Activated CD4-positive, alpha-beta T cell treated with anti-CD3 and anti-CD28 coated beads, Interleukin-10, Interleukin-2, amounts not matched to agents 100 ng/mL and 50 ng/mL, durations not matched to agents 16 hours and 8 hours (primary cell): ENCODE measurements at regions not wholly inside any gene's neighbourhood (a gene's known extent, or its start where the extent isn't known, plus 50 kb on each side); places are given as distances from the start of the nearest gene placed in this dataset.

ENCODE experiments used
- DNase-seq: peaks from one replicate; pipeline ENCODE4 v3.0.0-alpha.2; 2020

DNA sequence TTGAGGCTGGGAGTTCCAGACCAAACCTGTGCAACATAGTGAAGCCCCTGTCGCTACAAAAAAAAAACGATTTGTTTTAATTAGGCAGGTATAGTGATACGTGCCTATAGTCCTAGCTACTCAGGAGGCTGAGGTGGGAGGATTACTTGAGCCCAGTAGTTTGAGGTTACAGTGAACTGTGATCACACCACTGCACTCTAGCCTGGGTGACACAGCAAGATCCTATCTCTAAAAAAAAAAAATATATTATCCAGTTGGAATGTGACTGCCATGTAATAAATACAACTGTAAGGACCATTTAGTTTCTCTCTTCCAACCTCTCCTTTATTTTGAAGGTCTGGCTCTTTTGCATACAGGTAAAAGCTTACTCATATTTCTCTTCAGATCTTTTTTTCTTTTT, 571.5 kb downstream of the UTRN start:
- no peak for DNase-seq

DNA sequence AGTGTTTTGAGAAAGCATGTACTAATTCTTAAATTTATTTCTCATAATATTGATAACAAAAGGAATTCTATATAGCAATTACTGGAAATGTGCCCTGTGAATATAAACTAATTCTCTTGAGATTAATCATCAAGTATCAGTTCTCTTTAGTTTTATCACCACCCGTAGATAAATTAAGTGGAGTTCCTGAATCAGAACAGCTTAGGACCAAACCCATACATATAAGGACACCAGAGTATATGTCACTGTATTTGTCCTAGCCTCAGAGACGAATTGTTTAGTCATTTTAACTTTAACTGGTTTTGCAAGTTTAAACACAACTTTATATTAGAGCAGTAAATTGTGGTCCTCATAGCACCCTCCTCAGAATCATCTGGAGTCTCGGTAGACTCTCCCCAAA, 572.0 kb downstream of the UTRN start:
- DNase-seq = no peak

DNA sequence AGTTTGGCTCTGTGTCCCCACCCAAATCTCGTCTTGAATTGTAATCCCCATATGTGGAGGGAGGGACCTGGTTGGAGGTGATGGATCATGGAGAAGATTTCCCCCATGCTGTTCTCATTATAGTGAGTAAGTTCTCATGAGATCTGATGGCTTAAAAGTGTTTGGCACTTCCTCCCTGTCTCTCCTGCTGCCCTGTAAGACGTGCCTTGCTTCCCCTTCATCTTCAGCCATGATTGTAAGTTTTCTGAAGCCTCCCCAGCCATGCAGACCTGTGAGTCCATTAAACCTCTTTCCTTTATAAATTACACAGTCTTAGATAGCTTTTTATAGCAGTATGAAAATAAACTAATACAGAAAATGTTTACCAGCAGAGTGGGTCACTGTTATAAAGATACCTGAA, 577.6 kb downstream of the UTRN start:
- no peak for DNase-seq

DNA sequence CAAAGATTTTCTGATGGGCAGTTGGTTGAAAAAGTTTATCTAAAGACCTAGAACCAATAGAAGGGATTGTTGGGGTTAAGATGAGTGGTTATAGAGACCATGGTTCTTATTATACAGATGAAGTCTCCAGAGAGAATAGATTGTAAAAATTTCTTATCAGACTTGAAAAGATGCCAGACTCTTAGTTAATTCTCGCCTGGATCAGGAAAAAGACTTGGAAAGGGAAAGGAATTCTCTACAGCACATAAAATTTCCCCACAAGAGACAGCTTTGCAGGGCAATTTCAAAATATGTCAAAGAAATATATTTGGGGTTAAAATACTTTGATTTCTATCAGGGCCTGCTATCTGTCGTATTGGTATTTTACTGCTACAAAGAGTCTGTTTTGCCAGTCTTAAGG, 582.6 kb downstream of the UTRN start:
- no peak for DNase-seq

DNA sequence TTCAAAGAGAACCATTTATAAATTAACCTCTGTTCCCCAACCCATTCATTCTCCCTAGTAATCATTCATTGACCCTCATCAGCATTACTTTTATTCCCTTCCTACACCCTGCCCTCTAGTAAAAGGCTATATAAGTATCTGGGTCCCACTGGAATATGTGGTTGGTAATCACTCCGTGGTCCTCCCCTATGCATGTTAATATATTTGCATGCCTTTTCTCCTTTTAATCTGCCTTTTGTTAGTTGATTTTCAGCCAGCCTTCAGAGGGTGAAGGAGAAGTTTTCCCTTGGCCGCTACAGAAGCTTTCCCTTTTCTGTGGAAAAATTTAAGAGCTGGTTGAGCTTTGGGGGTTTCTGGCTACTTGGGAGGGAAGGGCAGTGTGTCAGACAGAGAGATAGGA, 585.6 kb downstream of the UTRN start:
- DNase-seq = no peak

DNA sequence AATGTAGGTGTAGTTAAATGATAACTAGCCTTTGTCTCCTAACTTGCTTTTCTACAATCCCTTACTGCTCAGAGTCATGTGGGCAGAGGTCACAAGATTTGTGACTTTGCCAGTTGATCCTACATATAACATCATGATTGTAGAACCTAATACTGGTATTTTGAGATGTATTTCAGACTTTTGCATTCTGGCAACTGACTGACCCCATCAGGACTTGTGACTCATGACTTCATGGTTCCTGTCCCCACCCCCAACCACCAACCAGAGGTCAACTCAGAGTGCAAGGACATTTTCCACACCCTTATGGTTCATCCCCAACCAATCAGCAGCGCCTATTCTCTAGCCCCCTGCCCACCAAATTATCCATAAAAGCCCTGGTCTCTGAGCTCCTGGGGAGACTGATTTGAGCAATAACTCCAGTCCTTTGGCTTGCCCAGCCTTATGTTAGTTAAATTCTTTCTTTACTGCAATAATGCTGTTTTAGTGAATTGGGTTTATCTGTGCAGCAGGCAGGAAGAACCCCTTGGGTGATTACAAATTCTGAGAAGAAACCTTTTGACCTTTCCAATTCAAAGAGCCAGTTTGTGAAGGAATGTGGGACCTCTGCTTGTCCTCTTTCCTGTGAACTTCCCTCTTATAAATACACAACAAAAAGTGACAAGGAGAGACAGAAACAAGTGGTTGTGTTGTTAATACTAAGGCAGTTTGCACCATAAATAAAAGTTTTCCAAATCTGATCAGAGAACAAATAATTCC, 588.7 kb downstream of the UTRN start:
- DNase-seq = no peak

DNA sequence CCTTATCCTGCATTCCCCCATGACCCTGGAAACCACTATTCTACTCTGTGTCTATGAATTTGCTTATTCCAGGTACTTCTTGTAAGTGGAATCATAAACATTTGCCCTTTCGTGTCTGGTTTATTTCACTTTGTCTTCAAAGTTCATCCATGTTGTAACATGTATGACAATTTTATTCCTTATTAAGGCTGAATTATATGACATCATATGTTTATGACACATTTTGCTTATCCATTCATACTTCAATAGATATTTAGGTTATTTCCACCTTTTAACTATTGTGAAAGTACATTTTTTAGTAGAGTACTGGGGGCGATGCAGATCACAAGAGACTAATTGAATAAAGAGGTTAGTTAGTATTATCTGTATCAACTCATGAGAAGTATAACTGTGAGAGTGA, 591.6 kb downstream of the UTRN start:
- DNase-seq = no peak

DNA sequence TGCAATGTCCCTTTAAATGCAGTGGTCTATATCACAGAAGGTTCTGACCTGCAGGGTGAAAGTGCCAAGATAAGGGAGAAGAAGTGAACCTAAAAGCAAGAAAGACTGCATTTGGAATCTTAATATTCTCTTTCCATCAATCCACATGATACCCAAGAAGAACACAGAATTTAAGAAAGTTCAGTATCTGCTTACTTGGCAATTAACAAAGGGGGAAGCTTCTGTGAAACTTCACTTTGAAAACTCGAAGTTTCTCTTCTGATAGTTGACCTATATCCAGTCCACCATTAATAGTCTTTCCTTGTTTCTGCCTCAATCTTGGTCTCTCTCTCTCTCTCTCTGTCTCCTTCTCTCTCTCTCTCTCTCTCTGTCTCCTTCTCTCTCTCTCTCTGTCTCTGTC, 592.0 kb downstream of the UTRN start:
- DNase-seq = no peak

DNA sequence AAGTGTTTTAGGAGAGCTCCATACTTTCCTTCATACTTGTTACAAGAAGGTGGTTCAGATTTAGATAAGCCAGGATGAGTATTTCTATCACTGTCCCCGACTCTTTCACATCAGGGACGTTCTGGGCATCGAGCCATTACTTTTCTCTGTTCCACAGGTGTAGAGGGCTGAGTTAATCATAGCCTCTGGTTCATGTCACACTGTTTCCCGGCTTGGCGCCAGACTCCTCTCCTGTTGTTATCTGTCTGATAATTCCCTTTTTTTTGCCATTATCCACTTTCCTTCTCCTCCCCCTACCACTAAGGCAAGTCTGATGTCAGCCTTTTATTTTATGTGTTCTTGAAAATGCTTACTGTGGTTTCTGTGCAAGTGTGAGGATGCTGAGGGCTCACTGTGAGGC, 593.4 kb downstream of the UTRN start:
- no peak for DNase-seq

DNA sequence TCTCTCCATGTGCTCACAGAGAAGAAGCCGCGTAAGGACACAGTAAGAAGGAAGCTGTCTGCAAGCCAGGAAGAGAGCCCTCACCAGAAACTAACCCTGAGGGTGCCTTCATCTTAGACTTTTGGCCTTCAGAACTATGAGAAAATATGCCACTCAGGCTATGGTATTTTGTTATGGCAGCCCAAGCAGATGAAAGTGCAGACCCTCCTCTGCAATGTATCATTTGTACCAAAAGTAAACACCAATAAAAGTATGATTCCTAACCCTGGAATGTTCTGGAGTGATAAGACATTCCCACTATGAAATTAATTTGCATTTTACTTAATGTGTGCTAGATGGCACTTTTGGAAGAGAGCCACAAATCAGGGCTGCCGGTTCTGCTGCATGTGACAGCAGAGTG, 594.3 kb downstream of the UTRN start:
- no peak for DNase-seq

DNA sequence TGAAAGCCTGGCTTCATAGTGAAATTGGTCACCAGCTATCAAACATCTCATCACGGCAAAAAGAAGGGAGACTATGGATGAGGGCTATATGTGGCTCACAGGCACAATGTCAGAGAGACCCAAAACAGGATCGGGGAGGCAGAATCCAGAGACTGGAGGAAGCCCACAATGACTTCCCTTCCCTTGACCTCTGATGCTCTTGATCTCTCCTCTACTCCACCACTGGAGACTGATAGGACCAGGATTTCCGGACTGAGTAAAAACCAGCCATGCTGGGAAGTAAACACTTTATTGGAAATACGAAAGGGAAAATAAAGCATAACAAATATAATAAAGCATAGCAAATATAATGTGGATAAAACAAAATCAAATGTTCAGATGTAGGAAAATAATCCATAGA, 597.3 kb downstream of the UTRN start:
- no peak for DNase-seq

DNA sequence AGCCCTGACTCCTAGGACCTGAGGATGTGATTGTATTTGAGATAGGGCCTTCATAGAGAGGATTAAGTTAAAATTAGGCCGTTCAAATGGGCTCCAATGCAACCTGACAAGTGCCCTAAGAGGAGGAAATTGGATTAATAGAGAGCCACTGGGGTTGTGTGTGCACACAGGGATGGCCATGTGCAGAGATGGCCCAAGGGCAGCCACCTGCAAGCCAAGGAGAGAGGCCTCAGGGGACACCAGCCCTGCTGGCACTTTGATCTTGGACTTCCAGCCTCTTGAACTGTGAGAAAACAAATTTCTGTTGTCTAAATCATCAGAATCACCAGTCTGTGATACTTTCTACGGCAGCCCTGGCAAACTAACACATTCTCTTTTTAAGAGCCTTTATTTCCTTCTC, 598.8 kb downstream of the UTRN start:
- no peak for DNase-seq

DNA sequence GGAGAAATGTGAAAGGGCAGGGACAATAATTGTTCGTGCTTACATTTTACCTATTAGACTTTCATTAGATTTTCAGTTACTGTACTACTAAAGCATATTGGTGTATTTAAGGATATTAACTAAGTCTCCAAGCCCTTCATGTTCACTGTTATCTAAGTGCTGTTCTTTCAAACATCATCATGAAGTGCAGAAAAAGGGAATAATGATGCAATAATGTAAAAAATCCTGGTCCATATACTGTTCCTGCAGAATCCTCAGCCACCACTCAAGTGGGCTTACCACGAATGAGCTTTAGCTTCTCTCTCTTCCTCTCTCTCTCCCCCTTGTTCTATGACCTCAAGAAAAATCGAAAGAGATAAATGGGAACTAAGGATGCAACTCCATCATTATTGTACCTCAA, 600.7 kb downstream of the UTRN start:
- no peak for DNase-seq

DNA sequence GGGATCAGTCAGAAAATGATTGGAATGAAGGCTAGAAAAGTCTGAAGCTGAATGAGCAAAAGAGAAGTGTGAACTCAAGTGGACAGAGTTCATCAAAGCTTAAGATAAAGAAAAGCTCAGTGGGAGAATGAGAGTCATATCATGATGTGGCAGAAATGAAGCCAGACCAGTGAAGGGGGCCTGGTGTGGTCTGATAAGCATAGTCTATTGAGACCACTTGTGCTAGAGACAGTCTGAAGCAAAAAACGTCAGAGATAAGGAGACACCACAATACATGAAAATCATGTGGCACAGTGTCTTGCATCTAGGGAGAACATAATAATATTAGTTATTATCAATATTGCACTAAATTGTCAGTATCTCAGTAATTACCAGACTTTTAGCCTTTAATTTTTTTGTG, 601.5 kb downstream of the UTRN start:
- no peak for DNase-seq

DNA sequence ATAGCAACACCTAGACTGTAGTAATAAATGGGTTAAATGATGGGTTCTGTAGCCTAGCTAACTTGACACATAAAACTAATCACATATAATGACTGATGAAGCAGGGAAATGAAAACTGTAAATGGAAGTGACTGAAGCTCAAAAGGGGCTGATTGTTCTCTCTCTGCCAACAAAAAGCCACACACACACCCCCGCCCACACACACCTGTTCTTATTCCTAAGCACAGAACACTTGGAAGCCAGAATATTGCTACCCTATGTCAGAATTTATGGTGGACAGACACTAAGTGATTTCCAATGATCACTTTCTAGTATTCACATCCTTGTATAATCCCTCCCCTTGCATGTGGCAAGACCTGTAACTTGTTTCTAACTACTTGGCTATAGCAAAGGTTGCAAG, 603.5 kb downstream of the UTRN start:
- DNase-seq = no peak

DNA sequence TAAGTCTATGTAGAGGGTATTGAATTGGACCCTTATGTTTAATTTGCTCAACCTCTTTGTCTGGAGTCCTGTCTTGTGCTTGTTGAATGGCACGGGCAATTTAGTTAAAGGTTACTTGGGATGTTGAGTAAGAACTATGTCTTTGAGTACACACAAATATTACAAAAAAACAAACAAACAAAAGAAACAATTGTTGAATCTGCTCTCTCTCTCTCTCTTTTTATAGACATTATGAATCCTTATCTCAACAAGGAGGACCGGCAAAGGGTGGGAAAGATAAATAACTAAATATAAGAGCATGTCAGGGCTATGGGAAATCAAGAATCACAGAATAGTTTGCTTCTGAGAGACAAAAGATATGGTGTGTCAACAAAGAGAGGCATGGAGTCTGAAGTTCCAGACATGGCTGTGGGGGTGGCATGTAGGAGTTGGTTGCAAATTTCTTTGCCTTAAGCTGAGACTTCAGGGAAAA, 608.6 kb downstream of the UTRN start:
- DNase-seq = no peak

DNA sequence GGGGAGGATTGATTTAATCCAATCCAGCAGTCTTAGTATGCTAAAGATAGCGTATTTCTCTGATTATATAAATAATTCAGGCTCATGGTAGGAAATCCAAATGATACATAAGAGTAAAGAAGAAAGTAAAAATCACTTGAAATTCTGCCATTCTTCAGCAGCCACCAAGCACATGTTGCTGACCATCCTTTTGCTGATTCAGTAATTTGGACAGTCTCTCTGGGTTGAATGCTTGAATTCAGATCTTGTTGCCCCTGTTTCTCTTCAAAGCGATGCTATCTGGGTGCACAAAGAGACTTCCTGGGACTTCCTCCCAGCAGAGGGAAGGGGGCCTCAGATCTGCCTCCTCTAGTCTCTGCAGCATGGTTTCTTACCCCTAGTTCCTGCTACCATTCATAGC, 609.1 kb downstream of the UTRN start:
- DNase-seq = no peak

DNA sequence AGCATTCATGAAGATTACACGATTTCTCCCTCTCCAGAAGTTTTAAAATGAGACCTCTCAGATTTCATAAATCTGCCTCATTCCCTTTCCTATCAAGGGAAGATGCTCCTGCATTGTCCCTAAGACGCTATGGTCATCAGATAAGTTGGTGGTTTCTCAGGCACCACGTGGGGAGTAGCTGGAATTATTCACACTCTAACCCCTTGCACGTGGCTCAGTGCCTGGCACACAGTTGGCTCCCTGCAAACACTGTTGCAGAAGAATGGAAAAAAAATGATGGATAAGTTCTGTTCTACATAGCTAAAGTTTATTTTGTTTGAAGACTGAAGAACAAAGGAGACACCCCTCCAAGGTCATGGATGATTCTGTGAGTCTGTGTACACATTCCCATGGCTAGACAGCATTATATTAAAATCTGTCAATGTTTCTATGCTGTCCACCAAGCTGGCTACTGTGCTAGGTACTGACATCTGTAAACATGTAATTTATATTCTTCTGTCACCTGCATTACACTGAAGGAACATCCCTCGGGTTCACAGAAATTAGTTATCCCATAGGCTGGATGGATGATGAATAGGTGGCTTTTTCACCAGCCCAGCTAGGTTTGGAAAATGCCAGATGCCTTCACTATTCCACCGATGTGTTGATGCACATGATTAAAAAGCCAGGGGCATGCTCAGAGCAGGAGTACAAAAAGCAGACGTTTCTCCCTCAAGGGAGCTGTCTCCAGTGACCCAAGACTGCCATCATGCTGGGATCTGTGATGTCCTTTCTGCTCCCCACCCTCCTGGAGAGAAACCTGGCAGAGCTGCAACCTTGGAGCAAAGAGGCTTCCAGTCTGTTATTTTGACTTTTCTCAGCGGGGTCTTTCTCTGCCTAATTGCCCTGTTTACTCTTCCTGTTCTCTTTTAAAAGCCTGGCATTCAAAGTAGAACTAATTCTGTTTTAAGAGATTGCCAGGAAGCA, 610.5 kb downstream of the UTRN start:
- no peak for DNase-seq

DNA sequence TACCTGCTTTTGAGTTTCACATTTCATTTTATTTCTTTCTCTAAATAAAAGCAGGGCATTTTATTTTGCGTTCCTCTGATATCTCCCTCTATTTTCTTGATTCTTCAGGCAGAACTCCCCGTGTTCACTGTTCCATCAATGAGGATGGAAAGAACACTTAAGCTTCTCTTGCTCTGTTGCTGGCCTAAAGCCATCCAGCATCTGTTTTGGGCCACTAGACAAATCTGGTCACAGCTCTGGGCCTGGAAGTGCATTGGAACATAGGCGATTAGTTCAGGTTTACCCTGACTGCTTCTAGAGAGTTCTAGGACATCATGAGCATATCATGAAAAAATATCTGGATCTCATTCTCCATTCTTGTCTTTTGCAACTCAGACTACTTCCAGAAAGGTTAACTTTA, 611.2 kb downstream of the UTRN start:
- DNase-seq = no peak

DNA sequence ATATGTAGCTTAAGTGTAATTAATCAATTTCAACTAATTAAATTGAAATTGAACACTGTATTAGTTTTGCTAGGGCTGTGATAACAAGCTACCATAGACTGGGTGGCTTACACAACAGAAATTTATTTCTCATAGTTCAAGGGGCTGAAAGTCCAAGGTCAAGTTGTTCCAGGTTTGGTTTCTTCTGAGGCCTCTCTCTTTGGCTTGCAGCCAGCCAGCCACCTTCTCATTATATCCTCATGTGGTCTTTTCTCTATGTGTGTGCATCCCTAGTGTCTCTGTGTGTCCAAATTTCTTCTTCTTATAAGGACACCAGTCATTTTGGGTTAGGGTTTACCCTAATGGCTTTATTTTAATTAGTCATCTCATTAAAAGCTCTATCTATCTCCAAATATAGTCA, 611.7 kb downstream of the UTRN start:
- no peak for DNase-seq

DNA sequence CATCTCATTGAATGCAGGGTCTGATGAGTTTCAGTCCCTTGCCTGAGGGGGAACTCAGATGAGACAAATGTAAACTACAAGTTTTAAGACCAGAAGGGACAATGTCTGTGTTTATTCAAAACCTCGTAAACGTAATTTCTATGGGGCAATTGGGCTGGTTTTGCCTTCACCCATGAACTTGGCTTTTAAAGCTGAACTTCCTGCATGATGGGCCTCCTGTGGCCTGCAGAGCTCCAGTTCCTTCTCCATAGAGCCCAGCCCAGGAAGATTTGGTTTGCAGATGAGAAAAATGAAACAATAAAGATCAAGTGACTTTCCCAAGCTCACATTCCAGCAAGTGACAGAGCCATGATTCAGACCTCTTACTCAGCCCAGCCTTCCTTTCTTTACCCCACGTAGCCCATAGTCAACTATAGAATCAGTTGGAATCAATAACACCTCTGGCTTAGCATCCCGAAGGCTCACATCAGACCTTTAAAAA, 612.3 kb downstream of the UTRN start:
- no peak for DNase-seq

DNA sequence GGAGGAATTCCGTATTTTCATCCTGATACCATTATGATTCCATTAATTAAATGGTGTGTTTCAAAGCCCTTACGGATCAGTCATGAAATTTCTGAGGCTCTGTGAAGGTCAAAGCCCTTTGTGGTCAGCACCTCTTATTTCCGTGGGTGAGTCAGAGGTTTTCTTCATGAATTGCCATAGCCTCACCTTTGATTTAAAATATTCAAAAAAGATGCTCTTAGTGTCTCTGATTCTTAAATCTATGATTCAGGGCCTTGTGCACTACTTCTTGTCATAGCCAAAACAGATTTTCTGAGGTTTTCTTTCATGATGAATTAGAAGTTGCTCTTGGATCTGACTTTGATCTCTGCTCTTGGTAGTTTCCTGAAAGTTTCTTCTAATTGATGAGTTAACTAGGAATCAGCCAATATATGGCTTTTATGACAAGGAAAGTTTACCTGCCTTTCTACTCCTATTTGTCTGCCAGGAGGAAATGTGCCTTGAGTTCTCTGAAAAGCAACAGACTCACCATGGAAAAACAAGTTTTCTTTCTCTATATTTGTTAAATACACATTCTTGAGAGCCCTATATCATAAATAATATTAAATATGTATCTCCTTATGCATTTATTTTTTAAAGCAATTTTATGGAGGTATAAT, 613.0 kb downstream of the UTRN start:
- no peak for DNase-seq

DNA sequence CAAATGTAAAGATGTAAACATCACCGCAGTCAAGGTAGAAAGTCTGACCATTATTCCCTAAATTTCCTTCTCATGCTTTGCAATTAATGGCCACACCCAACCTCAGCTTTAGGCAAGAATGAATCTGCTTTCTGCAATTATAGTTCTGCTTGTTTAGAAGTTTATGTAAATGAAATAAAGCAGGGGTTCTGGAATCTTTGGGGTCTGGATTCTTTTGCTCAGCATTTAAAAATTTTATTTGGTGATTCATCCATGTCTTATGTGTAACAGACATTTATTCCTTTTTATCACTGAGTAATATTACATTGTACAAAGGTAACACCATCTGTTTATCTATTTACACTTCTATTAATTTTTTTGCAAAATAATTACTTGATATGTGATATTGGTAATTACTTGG, 613.6 kb downstream of the UTRN start:
- no peak for DNase-seq

DNA sequence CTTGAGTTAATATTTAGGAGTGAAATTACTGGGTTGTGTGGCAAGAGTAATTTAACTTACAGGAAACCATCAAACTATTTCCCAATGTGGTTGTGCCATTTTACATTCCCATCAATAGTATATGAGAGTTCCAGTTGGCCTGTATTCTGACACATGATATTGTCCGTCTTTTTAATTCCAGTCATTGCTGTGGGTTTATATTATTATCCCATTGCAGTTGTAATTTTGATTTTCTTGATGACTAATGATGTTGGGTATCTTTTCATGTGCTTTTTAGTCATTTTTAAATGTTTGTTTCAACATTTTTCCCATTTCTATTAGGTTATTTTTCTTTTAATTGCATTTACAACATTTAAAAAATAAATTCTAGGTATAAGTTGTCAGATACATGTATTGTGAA, 614.0 kb downstream of the UTRN start:
- DNase-seq = no peak
